Coronary artery (tissue), 2 donors: ENCODE measurements at regions not wholly inside any gene's neighbourhood (a gene's known extent, or its start where the extent isn't known, plus 50 kb on each side); places are given as distances from the start of the nearest gene placed in this dataset.

Experiments used
- DNase-seq: peaks from one replicate; pipeline ENCODE4 v3.0.0-alpha.2; 2017; ENCODE audit warnings: low spot score
- H3K27ac ChIP-seq, 2 donors: fragments of 200-600 bp; sonication (generic); one replicate each; pipeline ENCODE4 v1.5.1; 2016 to 2019
- H3K4me3 ChIP-seq: fragments of 200-600 bp; sonication (generic); 2 replicates; pipeline ENCODE4 v1.5.1; 2016; ENCODE audit warnings: mild to moderate bottlenecking, moderate library complexity
- TF ChIP-seq, protein P1 (sequence below): fragments of 200-600 bp; sonication (generic); IDR thresholded peaks from one replicate; pipeline ENCODE4 v1.5.1; 2019; ENCODE audit warnings: antibody characterized with exemption

GRCh38 chr11:116698080-116698479 is 74.7 kb downstream of the BUD13 start:
- TF ChIP-seq, protein P1, sequence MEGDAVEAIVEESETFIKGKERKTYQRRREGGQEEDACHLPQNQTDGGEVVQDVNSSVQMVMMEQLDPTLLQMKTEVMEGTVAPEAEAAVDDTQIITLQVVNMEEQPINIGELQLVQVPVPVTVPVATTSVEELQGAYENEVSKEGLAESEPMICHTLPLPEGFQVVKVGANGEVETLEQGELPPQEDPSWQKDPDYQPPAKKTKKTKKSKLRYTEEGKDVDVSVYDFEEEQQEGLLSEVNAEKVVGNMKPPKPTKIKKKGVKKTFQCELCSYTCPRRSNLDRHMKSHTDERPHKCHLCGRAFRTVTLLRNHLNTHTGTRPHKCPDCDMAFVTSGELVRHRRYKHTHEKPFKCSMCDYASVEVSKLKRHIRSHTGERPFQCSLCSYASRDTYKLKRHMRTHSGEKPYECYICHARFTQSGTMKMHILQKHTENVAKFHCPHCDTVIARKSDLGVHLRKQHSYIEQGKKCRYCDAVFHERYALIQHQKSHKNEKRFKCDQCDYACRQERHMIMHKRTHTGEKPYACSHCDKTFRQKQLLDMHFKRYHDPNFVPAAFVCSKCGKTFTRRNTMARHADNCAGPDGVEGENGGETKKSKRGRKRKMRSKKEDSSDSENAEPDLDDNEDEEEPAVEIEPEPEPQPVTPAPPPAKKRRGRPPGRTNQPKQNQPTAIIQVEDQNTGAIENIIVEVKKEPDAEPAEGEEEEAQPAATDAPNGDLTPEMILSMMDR, result no peak
- Histone ChIP-seq H3K27ac (no peak overlapping the region), H3K4me3 (no peak overlapping the region)
- peak; percentile 5 for DNase-seq

DNA sequence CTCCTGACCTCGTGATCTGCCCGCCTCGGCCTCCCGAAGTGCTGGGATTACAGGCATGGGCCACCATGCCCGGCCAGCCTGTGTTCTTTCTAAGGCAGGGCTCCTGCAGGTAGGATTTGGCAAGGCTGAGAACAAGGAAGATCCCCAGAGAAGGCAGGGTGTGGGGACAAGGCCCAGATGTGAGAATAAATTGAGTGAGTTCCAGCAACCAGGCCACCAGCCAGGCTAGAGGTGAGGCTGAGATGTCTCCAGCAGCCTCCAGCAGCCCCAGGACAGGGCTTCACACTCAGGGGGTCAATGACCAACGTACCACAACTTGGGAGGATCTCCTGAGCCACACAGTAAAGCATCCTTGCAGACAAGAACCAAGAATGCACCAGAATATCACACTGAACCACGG is 75.1 kb downstream of the BUD13 start:
- Histone ChIP-seq H3K4me3 (no peak overlapping the region), H3K27ac (no peak overlapping the region)
- peak; percentile 53 for DNase-seq
- TF ChIP-seq, protein P1, result no peak

GRCh38 chr11:116697011-116697410 is 75.8 kb downstream of the BUD13 start:
- DNase-seq, result peak; percentile 29
- Histone ChIP-seq H3K27ac (no peak overlapping the region), H3K4me3 (no peak overlapping the region)
- TF ChIP-seq, protein P1, result no peak

GRCh38 chr11:116696381-116696941 is 76.3 kb downstream of the BUD13 start:
- TF ChIP-seq, protein P1, result no peak
- peak; percentile 38 for DNase-seq

DNA sequence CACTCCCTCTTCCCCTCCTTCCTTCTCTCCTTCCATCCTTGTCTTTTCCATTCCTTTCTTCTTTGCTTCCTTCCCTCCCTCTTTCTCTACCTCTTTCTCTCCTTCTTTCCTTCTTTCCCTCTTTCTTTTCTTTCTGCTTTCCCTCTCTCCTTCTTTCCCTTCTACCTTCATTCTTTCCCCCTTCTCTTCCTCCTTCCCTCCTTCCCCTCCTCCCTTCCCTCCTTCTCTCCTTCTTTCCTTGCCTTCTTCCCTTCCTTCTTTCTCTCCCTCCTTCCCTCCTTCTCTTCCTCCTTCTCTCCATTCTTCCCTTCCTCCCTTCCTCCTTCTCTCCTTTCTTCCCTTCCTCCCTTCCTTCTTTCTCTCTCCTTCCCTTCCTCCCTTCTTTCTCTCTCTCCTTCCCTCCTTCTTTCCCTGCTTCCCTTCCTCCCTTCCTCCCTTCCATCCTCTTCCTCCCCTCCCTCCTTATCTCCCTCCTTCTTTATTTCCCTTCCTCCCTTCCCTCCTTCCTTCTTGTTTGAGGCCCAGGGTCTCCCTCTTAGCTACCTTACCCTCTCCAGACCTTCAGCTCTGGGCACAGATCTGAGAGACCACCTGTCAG is 77.0 kb downstream of the BUD13 start:
- H3K27ac ChIP-seq, result no peak overlapping the region
- TF ChIP-seq, protein P1, result no peak
- DNase-seq, result no peak
- H3K4me3 ChIP-seq, result no peak overlapping the region

More at GRCh38 chr11:116696381-116696941, 76.3 kb downstream of the BUD13 start:
- H3K27ac ChIP-seq, result no peak overlapping the region
- H3K4me3 ChIP-seq, result no peak overlapping the region

- H3K27ac ChIP-seq, result no peak overlapping the region
- TF ChIP-seq, protein P1, result no peak
- H3K4me3 ChIP-seq, result no peak overlapping the region
- DNase-seq, result no peak
These were observed 77.8 kb downstream of the BUD13 start for GRCh38 chr11:116694815-116695590.

DNA sequence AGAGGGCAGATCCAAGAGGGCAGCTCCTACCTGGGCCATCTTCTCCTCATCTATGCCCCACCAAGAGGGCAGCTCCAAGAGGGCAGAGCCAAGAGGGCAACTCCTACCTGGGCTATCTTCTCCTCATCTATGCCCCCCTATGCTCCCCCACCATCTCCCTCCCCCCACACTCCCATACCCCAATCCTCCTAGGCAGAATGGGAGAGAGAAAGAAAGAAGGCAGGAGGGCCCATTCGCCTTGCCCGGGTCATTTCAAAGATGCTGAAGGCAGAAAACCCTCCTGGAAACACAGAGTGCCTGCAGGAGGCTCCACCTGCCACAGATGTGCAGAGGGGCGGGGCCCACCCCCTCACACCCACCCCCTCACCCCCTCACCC is 78.5 kb downstream of the BUD13 start:
- Histone ChIP-seq H3K27ac (no peak overlapping the region), H3K4me3 (no peak overlapping the region)
- TF ChIP-seq, protein P1, result no peak
- DNase-seq, result no peak
